Astrocyte (in vitro differentiated cells and primary cell): ENCODE measurements at regions not wholly inside any gene's neighbourhood (a gene's known extent, or its start where the extent isn't known, plus 50 kb on each side); places are given as distances from the start of the nearest gene placed in this dataset.

Experiments used
- DNase-seq: peaks from one replicate; pipeline ENCODE4 v3.0.0-alpha.2; 2010; ENCODE audit warnings: low read depth
- FAIRE-seq: peaks from 2 replicates; lab custom pipeline; 2011; peaks lifted over from hg19 to GRCh38; lab: Jason Lieb, UNC
- H2AFZ ChIP-seq: 2 replicates; pipeline ENCODE4 v1.6.0; 2012; ENCODE audit warnings: low read depth, low read length, inconsistent platforms
- H3K27ac ChIP-seq: 2 replicates; pipeline ENCODE4 v1.5.1; 2011; ENCODE audit warnings: low read depth, low read length, inconsistent platforms
- H3K27me3 ChIP-seq: 2 replicates; pipeline ENCODE4 v1.6.0; 2011; ENCODE audit warnings: low read length, inconsistent platforms; ENCODE audit not compliant: insufficient read depth
- H3K36me3 ChIP-seq: 2 replicates; pipeline ENCODE4 v1.5.1; 2011; ENCODE audit warnings: low read length, inconsistent platforms; ENCODE audit not compliant: insufficient read depth
- H3K4me1 ChIP-seq: 2 replicates; pipeline ENCODE4 v1.5.1; 2011; ENCODE audit warnings: low read length, inconsistent platforms; ENCODE audit not compliant: insufficient read depth
- H3K4me2 ChIP-seq: 2 replicates; pipeline ENCODE4 v1.6.0; 2012; ENCODE audit warnings: low read length, inconsistent platforms
- H3K4me3 ChIP-seq: 2 replicates; pipeline ENCODE4 v1.5.1; 2011; ENCODE audit warnings: low read depth, mild to moderate bottlenecking, low read length, inconsistent platforms; ENCODE audit not compliant: insufficient read depth
- H3K79me2 ChIP-seq: 2 replicates; pipeline ENCODE4 v1.6.0; 2012; ENCODE audit warnings: mild to moderate bottlenecking, low read length, inconsistent platforms; ENCODE audit not compliant: insufficient read depth
- H3K9ac ChIP-seq: 2 replicates; pipeline ENCODE4 v1.6.0; 2012; ENCODE audit warnings: mild to moderate bottlenecking, low read length, inconsistent platforms
- H3K9me3 ChIP-seq: 2 replicates; pipeline ENCODE4 v1.5.1; 2012; ENCODE audit warnings: low read depth, mild to moderate bottlenecking, low read length, inconsistent platforms; ENCODE audit not compliant: insufficient read depth
- H4K20me1 ChIP-seq: 2 replicates; pipeline ENCODE4 v1.6.0; 2012; ENCODE audit warnings: low read length, inconsistent platforms; ENCODE audit not compliant: insufficient read depth
- H3K27ac Mint-ChIP-seq: one replicate; pipeline ENCODE4 v1.8.0; 2021; ENCODE audit warnings: mild to moderate bottlenecking, mixed read lengths; ENCODE audit not compliant: unreplicated experiment
- H3K27me3 Mint-ChIP-seq: one replicate; pipeline ENCODE4 v1.8.0; 2021; ENCODE audit warnings: low read depth, mixed read lengths; ENCODE audit not compliant: unreplicated experiment
- H3K36me3 Mint-ChIP-seq: one replicate; pipeline ENCODE4 v1.8.0; 2021; ENCODE audit warnings: low read depth, mixed read lengths; ENCODE audit not compliant: unreplicated experiment
- H3K4me1 Mint-ChIP-seq: one replicate; pipeline ENCODE4 v1.8.0; 2021; ENCODE audit warnings: low read depth, mixed read lengths; ENCODE audit not compliant: unreplicated experiment
- H3K4me3 Mint-ChIP-seq: one replicate; pipeline ENCODE4 v1.8.0; 2021; ENCODE audit warnings: mild to moderate bottlenecking, moderate library complexity, mixed read lengths; ENCODE audit not compliant: unreplicated experiment
- H3K9me3 Mint-ChIP-seq: one replicate; pipeline ENCODE4 v1.8.0; 2021; ENCODE audit warnings: mild to moderate bottlenecking, mixed read lengths; ENCODE audit not compliant: unreplicated experiment
- CTCF ChIP-seq: IDR thresholded peaks from 2 replicates; pipeline ENCODE4 v1.5.1; 2011; ENCODE audit warnings: low read depth, mild to moderate bottlenecking, inconsistent platforms, low read length, moderate library complexity; ENCODE audit not compliant: insufficient read depth
- EZH2 ChIP-seq: IDR thresholded peaks from 2 replicates; pipeline ENCODE4 v1.6.1; 2012; ENCODE audit warnings: mild to moderate bottlenecking, low read length, inconsistent platforms; ENCODE audit not compliant: insufficient read depth

- Histone ChIP-seq H3K9ac (no peak overlapping the region), H3K4me2 (no peak overlapping the region), H3K79me2 (no peaks in the 10 kb centered on the region), H3K4me1 (no peaks in the 10 kb centered on the region), H2AFZ (no peak overlapping the region), H3K9me3 (no peaks in the 10 kb centered on the region), H3K27me3 (no peaks in the 10 kb centered on the region), H4K20me1 (no peaks in the 10 kb centered on the region), H3K36me3 (no peaks in the 10 kb centered on the region), H3K27ac (no peak overlapping the region), H3K4me3 (no peak overlapping the region)
- Mint-ChIP-seq H3K36me3 (no peaks in the 10 kb centered on the region), H3K4me3 (no peak overlapping the region), H3K9me3 (no peaks in the 10 kb centered on the region), H3K27ac (no peak overlapping the region), H3K27me3 (no peaks in the 10 kb centered on the region), H3K4me1 (no peaks in the 10 kb centered on the region)
- TF ChIP-seq EZH2, result no peak
- TF ChIP-seq CTCF, result no peak
- DNase-seq, result no peak
- FAIRE-seq, result no peak
Observed at GRCh38 chr4:128698386-128698785, 111.1 kb upstream of the JADE1 start.

- H3K27ac Mint-ChIP-seq, result no peak overlapping the region
- H3K36me3 Mint-ChIP-seq, result no peaks in the 10 kb centered on the region
- H3K4me3 Mint-ChIP-seq, result no peak overlapping the region
- no peaks in the 10 kb centered on the region for H3K4me1 Mint-ChIP-seq
- H2AFZ ChIP-seq, result no peak overlapping the region
- H3K9ac ChIP-seq, result no peak overlapping the region
- no peaks in the 10 kb centered on the region for H3K9me3 ChIP-seq
- H4K20me1 ChIP-seq, result no peaks in the 10 kb centered on the region
- H3K4me2 ChIP-seq, result no peak overlapping the region
- no peaks in the 10 kb centered on the region for H3K9me3 Mint-ChIP-seq
- FAIRE-seq (no peak), DNase-seq (no peak)
- H3K36me3 ChIP-seq, result no peaks in the 10 kb centered on the region
- H3K79me2 ChIP-seq, result no peaks in the 10 kb centered on the region
- H3K4me3 ChIP-seq, result no peak overlapping the region
- no peaks in the 10 kb centered on the region for H3K4me1 ChIP-seq
- no peak for TF ChIP-seq EZH2
- no peak for TF ChIP-seq CTCF
- no peaks in the 10 kb centered on the region for H3K27me3 ChIP-seq
- no peaks in the 10 kb centered on the region for H3K27me3 Mint-ChIP-seq
- no peak overlapping the region for H3K27ac ChIP-seq
Observed at GRCh38 chr4:128697323-128697722, 112.2 kb upstream of the JADE1 start.

- Mint-ChIP-seq H3K4me1 (peaks cover 11% of the 10 kb centered on the region), H3K9me3 (peaks cover 14% of the 10 kb centered on the region), H3K4me3 (no peak overlapping the region), H3K27me3 (no peaks in the 10 kb centered on the region), H3K36me3 (peaks cover 5% of the 10 kb centered on the region), H3K27ac (no peak overlapping the region)
- no peak overlapping the region for H2AFZ ChIP-seq
- H3K79me2 ChIP-seq, result no peaks in the 10 kb centered on the region
- no peaks in the 10 kb centered on the region for H3K36me3 ChIP-seq
- no peaks in the 10 kb centered on the region for H3K27me3 ChIP-seq
- no peaks in the 10 kb centered on the region for H4K20me1 ChIP-seq
- DNase-seq, result no peak
- H3K9ac ChIP-seq, result no peak overlapping the region
- H3K27ac ChIP-seq, result no peak overlapping the region
- peaks cover 4% of the 10 kb centered on the region for H3K9me3 ChIP-seq
- H3K4me1 ChIP-seq, result no peaks in the 10 kb centered on the region
- H3K4me2 ChIP-seq, result no peak overlapping the region
- H3K4me3 ChIP-seq, result no peak overlapping the region
- TF ChIP-seq EZH2 (no peak), CTCF (no peak)
- FAIRE-seq, result no peak
Observed at GRCh38 chr4:128690011-128690410, 119.5 kb upstream of the JADE1 start.
